Neural cell (in vitro differentiated cells): ENCODE measurements at regions not wholly inside any gene's neighbourhood (a gene's known extent, or its start where the extent isn't known, plus 50 kb on each side); places are given as distances from the start of the nearest gene placed in this dataset.

Experiments used
- CTCF ChIP-seq: fragments of 450-650 bp; IDR thresholded peaks from 2 replicates; pipeline ENCODE4 v1.5.1; 2014; ENCODE audit warnings: antibody characterized with exemption, mild to moderate bottlenecking, moderate library complexity; ENCODE audit not compliant: poor library complexity, severe bottlenecking
- EP300 ChIP-seq: fragments of 450-650 bp; conservative IDR thresholded peaks from 2 replicates; pipeline ENCODE4 v1.6.1; 2014; ENCODE audit warnings: antibody characterized with exemption, mild to moderate bottlenecking, moderate library complexity; ENCODE audit not compliant: poor library complexity, severe bottlenecking
- EZH2 ChIP-seq: fragments of 200-600, 300-800 bp; shearing (Covaris generic), sonication (generic); IDR thresholded peaks from 2 replicates; pipeline ENCODE4 v1.6.1; 2014; ENCODE audit warnings: antibody characterized with exemption, low read length, borderline replicate concordance, mild to moderate bottlenecking; ENCODE audit not compliant: insufficient read depth, poor library complexity, severe bottlenecking
- MXI1 ChIP-seq: fragments of 450-650 bp; conservative IDR thresholded peaks from 2 replicates; pipeline ENCODE4 v1.6.1; 2014; ENCODE audit warnings: antibody characterized with exemption, mild to moderate bottlenecking; ENCODE audit not compliant: poor library complexity, severe bottlenecking
- POLR2AphosphoS5 ChIP-seq: IDR thresholded peaks from 2 replicates; pipeline ENCODE4 v1.6.1; 2012
- RAD21 ChIP-seq: fragments of 450-650 bp; conservative IDR thresholded peaks from 2 replicates; pipeline ENCODE4 v1.6.1; 2014; ENCODE audit warnings: antibody characterized with exemption, mild to moderate bottlenecking, moderate library complexity
- SMC3 ChIP-seq: fragments of 450-650 bp; conservative IDR thresholded peaks from 2 replicates; pipeline ENCODE4 v1.6.1; 2014; ENCODE audit warnings: antibody characterized with exemption, mild to moderate bottlenecking, moderate library complexity; ENCODE audit not compliant: poor library complexity
- TAF1 ChIP-seq: IDR thresholded peaks from 2 replicates; pipeline ENCODE4 v1.6.1; 2012; ENCODE audit warnings: low read depth
- TF ChIP-seq, protein P1 (sequence below): IDR thresholded peaks from 2 replicates; pipeline ENCODE4 v1.6.1; 2012; ENCODE audit warnings: borderline replicate concordance

GRCh38 chr4:20572976-20573375 is 127.3 kb upstream of the PACRGL start:
- TF ChIP-seq CTCF (no peak), RAD21 (no peak), EP300 (no peak), MXI1 (no peak), EZH2 (no peak), POLR2AphosphoS5 (no peak), SMC3 (no peak), TAF1 (no peak)
- TF ChIP-seq, protein P1, sequence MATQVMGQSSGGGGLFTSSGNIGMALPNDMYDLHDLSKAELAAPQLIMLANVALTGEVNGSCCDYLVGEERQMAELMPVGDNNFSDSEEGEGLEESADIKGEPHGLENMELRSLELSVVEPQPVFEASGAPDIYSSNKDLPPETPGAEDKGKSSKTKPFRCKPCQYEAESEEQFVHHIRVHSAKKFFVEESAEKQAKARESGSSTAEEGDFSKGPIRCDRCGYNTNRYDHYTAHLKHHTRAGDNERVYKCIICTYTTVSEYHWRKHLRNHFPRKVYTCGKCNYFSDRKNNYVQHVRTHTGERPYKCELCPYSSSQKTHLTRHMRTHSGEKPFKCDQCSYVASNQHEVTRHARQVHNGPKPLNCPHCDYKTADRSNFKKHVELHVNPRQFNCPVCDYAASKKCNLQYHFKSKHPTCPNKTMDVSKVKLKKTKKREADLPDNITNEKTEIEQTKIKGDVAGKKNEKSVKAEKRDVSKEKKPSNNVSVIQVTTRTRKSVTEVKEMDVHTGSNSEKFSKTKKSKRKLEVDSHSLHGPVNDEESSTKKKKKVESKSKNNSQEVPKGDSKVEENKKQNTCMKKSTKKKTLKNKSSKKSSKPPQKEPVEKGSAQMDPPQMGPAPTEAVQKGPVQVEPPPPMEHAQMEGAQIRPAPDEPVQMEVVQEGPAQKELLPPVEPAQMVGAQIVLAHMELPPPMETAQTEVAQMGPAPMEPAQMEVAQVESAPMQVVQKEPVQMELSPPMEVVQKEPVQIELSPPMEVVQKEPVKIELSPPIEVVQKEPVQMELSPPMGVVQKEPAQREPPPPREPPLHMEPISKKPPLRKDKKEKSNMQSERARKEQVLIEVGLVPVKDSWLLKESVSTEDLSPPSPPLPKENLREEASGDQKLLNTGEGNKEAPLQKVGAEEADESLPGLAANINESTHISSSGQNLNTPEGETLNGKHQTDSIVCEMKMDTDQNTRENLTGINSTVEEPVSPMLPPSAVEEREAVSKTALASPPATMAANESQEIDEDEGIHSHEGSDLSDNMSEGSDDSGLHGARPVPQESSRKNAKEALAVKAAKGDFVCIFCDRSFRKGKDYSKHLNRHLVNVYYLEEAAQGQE = no peak
